Activated CD4-positive, alpha-beta T cell treated with anti-CD3 and anti-CD28 coated beads, Interleukin-2, amount 50 U/mL, for 16 hours (primary cell): ENCODE measurements at regions not wholly inside any gene's neighbourhood (a gene's known extent, or its start where the extent isn't known, plus 50 kb on each side); places are given as distances from the start of the nearest gene placed in this dataset.

ENCODE experiments used
- DNase-seq: peaks from one replicate; pipeline ENCODE4 v3.0.0-alpha.2; 2020

DNA sequence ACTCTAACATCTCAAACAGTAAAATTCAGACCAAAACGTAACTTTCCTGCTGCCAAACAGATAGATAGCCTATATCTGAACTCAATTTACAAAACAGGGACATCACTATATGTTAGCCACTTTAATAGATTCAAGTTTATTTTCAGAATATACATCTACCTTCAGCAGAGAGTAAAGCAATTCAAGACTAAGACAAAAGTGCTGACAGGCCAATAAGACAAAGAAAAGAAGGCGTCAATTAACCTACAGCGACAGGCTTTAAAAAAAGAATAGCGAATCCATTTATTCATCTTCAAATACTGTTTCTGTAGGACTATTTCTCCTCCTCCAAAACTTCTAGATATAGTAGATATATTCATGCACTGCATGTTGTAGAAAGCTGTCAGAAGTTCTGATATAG is 333.0 kb downstream of the GRB14 start:
- no peak for DNase-seq

DNA sequence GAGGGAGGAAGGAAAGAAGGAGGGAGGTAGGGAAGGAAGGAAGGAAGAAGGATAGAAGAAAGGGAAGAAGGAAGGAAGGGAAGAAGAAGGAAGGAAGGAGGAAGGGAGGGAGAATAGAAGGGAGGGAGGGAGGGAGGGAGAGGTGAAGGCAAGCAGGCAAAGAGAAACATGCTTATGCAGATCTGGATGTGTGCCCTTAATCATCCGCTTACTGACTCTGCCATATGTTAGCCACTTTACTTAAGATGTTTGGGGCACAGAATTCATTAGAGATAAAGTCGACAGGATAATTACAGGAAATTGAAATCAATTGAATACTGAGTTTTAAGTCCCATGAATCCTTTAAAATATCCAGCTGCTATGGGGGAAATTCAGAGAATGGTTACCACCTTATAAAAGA is 334.2 kb downstream of the GRB14 start:
- DNase-seq: no peak

DNA sequence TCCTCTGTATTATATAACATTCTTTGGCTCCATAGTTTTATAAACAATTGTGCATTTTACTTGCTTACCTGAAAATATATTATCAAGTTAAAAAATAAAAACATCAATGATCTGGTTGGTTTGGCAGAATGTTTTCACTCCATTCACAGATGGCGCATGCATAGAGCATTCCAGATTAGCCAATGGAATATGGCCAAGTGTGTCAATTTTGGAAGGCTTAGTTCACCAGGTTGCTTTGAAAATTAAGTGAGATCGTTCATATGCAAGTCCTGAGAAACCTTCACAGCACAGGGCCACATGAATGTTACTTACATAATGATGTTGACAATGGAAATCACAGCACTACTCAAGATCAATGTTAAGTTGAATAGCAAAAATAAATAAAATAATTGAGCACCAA is 335.7 kb downstream of the GRB14 start:
- DNase-seq: no peak

DNA sequence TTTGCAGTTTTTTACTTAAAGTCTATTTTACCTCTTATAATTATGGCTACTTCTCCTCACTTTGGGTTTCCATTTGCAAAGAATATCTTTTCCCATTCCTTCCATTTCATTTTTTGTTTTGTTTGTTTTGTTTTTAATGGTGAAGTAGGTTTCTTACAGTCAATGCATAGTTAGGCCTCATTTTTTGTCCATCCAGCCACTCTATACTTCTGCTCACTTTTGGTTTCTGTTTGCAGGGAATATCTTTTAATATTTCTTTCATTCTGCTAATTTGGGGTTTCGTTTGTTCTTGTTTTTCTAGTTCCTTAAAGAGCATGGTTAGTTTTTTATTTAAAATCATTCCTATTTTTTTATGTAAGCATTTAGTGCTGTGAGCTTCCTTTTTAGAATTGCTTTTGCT is 339.4 kb downstream of the GRB14 start:
- no peak for DNase-seq

DNA sequence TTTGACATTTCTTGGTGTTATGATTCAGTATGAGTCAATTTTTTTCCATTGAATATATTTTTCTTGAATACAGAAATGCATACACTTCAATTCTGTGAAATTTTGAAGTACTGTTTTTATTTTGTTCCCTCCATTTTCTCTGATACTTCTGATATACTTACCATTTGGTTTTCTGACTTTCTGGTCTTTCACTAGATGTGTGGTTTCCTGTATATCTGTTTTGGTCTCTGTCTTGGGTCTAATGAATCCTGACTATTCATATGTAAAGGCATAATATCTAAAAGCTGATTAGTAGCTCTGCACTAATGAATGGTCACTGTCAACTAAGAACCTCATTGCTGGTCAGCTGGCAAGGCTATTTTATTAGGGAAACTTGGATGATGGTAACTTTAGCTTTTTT is 345.6 kb downstream of the GRB14 start:
- DNase-seq: no peak

DNA sequence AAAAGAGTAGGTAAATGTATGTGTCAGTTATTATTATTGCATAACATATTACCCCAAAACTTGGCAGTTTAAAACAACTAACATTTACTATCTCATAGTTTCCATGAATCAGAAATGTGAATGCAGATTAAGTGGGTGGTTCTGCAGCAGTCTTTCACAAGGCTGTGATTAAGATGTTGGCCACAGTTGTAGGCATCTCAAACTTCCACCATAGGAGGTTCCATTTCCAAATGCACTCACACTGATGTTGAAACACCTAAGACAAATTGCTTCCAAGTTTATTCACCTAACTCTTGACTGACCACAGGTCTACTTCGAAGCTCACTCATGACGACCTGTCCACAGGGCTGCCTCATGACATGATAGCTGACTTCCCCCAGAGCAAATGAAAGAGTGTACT is 360.8 kb downstream of the GRB14 start:
- no peak for DNase-seq

DNA sequence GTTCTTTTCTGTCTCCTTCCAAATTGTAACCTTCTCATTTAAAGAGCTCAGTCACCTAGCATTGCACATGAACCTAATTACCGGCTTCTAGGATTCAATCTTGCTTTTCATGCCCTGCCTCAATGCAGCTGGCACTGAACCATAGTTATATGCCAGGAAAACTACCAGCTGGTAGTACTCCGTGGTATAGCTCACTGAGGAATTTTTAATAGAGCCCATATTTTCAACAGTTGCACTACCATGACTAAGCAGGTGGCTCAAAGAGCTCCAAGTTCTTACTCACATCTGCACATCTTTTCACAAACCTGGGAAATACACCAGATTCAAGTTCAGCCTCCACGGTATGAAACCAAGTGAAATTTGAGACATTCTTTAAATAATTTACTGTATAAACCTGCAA is 363.5 kb downstream of the GRB14 start:
- DNase-seq: no peak

DNA sequence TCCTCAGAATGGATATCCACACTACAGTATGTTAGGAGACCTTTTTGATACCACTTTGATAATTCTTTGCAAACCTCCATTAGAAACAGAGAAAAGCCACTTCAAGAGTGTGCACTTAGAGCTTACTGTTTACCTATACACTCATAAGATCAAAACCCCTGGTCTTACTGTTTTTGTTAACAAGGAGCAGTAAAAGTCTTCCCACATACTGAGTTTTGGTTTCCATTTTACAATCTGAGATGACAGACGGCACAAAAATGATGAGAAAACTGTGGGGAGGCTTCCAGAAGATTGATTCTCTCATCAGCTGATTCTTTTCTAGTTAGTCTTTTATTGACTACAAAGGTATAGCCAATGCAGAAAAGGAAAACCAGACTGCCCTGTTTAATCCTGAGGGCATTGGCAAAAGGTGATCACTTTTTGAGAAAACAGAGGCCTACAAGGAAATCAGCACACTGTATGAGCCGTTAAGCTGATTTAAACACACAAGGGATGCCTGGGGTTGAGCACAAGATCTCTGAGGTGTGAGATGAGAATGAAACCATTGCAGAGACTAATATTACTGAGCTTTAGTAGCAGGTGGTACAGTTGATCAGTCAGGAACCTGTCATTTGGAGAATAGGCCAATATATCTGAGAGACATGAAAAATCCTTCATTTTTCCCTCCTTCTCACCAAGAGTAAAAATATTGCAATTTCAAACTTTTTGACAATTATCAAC is 368.6 kb downstream of the GRB14 start:
- peak; percentile 1 for DNase-seq

DNA sequence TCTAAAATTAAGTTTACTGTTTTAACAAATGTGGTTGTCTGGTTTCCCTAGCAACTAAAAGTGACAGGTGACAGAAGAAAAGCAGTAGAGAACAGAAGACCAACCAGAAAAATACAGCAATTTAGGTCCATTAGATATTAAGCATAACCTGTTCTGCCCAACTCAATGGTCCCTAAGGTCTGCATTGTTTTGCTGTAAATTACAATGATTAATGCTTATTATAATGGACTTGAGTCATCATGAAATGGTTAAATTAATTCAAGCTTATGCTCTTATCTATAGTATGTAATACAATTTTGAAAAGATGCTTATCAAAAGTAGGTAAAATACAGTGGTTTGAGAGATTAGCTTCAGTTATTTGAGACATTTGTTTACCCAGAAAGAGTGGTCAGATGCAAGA is 378.0 kb downstream of the GRB14 start:
- DNase-seq: no peak

DNA sequence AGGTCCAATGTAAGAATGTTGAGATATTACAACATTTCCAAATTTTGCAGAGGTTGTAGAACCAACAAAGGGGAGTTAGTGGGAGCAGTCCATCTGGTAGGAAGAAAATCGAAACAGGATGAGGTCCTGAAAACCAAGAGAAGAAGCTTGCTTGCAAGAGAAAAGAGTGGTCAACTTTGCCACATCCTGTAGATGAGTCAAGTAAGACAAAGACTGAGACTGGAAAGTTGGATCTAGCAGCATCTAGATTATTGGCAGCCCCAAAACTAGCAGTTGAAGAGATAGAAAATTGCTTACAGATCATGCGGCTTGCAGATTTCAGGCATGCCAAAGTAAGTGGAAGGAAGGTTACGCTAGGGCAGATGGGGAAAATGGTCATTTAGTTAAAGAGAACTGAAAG is 378.9 kb downstream of the GRB14 start:
- peak; percentile 0 for DNase-seq

DNA sequence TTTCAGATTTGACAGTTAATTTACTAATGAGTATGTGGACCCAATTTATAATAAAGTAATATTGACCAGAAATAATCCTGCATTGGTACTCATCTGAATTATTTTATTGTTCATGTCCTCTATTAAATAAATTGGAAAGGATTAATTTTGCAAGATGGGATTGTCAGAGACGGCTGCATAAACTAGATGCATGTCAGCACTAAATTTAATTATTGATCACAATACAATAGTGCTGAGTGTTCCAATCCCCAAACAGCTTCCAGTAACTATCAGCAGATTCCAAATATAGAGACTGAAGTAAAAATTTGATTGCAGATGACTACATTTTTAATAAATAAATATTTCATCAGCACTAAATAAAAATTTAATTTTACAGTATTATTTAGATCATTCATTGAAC is 387.2 kb downstream of the GRB14 start:
- DNase-seq: no peak

DNA sequence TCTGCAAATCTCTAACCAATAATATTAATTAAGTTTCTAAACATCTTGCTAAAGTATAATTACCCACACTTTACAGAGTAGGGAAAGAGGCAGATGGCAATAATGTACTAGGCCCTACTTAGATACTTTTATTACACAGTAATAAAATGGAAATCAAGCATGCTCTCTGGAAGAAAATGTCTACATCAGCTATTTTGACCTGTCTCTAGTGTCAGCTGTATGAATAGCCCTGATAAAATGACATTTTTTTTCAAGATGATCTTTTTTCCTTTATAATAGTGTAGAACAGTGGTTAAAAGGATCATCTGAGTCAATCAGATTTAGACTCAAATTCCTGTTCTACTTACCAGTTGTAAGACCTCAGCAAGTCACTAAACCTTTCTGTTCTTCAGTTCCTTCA is 397.3 kb downstream of the GRB14 start:
- no peak for DNase-seq

DNA sequence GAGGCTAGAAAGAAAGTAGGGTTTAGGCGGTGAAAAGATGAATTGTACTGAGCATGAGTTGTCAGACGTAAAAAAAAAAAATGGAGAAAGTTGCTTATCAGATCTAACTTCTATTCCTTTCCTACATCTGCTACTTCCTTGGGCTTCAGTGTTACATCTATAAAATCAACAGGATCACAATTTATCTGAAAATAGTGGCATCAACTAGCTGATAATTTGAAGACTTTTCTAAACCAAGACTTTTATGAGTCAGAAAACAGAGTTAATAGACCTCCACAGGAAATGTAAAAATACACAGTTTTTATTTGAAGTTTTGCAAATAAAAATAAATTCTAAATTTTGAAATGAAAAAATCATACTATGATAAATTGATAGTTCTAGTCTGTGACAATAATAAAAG is 399.8 kb downstream of the GRB14 start:
- DNase-seq: no peak

DNA sequence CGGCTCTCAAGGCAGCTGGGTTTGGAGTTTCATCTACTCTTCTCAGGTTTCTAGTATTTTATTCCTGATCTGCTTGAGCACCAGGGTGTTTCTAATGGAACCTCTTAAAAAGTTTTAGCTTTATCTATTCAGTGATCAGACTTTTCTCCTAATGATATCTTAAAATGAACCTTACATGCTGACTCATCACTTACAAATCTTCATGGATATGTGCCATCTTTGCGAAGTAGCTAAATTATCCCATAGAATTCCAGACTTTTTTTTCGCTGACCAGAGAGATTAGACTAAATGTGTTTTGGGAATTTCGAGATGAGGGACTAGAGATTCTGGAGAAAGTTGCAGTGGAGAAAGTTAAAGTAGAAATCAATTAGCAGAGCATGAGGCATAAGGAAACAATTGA is 401.0 kb downstream of the GRB14 start:
- no peak for DNase-seq

DNA sequence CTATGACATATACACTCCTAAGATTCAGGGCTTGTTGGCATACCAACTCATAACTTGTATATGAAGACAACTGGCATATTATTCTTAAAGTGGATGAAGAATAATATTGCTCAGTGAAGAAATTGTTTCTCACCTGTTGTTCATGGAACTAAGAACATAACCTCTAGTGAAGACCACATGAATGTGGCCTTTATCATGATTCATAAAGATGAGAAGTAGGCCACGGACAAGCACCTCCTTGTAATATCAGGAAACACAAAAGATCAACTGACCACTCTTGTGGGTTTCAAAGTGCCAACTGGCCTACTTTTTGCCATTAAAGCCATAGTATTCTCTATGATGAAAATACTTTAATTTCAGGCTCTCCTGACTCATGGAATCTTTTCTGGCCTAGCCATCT is 407.4 kb downstream of the GRB14 start:
- DNase-seq: no peak

DNA sequence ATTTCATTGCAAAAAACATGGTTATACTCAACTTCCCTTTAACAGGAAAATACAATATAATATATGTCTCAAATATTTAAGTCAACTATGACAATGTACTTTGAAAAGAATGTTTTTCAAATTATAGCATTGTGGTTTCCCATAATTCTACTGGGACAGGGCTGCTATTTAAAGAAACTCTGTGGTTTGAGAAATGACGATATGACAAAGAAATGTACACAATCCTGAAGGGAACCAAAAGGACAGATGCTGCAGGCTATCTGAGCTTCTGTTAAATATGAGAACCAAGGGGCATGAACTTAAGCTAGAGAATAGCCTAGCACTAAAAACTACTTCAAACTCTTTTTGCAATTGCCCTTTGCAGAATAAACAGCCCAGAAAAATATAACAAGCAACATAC is 415.9 kb downstream of the GRB14 start:
- no peak for DNase-seq

DNA sequence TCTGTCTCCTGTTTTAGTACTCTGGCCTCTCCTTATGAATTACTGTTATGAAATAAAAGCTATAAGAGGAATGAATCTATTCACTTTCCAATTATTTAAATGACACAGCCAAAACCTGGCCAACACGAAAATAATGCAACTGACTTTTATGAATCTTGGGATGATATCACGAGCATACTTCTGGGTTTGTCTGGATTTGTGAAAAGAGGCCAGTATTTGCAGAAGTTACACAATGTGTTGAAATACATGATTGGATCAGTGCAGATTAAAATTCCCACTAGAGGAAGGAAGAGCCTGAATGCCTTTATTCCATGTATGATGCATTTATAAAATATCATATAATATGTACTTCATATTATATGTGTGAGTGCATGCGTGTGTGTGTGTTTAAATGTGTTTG is 418.2 kb downstream of the GRB14 start:
- no peak for DNase-seq

DNA sequence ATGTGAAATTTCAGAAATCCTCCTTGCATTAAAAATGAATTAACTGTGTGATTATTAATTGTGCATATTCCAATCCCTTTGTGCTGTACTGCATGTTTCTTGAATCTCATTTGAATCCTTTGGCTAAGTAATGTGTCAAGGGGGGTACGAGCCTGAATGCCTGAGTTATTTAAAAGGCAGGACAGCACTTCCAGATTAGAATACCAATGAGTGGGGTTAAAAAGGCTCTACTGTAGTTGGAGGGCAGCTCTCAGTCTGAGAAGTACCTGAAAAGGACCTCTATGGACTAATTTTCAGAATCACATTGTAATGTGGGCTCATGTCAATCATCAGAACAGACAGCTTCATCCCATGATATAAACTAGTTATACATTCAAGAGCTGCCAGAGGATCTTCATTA is 423.0 kb downstream of the GRB14 start:
- DNase-seq: no peak

DNA sequence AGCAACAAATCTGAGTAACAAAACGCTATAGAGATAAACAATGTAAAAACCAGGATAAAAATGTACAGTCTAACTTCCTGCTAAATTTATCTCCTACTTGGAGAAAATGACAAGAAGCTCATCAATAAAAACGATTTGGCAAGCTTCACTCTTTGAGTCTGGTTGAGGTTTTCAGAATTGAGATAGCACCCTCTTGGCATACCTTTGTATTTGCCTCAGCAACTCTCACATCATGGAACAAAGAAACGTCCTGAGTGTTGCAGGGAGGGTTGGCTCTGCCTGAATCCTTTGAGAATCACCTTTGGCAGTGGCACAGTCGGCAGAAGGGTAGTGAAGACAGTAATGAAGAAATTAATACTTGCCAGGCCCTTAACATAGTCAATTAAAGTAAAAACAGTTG is 430.6 kb downstream of the GRB14 start:
- no peak for DNase-seq

DNA sequence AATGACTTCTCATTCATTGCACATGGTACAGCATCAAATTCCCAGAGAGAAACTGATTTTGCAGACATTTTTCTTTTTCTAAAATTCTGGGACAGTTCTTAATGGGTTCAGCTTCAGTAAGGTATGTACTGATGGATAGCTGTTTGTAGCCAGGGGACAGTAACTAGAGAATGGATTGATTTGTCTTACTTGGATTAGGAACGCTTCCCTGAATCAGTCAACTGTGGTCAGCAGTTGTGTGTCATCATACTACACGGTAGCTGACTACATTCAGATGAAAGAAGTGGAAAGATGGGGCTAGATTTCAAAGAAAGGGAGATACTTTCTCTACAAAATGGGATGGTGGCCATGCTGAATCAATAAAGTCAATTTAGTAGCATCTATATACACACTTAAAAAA is 431.4 kb downstream of the GRB14 start:
- DNase-seq: no peak

DNA sequence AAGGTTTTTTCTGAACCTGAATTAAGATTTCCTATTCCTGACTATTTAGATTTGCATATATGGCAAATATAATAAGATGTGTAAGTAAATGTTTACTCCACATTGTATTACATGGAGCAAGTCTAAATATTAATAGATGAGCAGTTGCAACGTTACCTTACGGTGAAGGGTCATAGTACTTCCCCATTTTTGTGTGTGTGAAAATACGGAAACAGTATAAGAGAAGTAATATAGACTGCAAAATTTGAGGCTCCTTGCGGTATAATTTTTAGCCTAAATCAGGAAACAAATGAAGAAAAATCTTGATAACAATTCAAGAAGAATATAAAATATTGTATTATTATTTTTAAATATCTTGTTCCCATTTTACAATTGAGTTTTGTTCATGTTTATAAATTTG is 434.2 kb downstream of the GRB14 start:
- DNase-seq: no peak

DNA sequence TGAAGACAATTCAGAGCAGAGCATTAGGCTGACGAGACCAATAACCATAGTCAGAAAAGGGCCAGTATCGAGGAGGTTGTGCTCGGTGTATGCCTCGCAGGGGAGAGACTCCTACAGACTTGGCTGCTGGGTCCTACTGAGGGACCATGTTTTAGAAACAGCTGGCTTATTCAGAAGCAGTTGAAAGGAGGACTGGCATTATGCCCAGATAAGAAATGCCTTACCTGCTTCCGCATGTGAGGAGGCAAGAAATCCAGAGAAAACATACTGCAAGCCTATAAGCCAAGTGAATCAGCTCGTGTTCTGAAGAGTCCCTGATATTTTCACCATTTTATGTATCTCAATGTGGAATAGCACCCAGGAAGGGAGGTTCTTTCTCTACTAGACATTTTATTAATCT is 434.7 kb downstream of the GRB14 start:
- DNase-seq: no peak

DNA sequence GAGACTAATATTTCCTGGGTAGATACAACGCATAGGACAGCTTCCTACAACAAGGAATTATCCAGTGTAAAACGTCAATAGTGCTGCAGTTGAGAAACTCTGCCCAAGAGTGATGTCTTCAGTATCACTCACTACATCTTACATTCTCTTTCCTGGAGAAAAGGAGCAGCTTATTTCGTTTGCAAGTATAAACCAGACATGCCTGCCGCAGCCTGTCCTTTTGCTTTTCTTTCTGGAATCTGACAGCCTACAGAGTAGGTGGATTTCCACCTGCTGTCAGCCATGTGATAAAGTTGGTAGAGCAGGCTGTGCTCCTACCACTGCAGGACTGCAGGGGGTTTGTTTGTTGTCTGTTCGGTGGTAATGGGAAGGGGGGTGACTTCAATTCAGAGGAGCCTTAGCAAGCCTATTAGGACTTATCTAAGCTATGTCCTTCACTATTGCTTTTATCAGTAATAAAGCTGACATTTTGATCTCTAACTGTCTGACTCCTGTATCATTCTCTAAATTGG is 439.1 kb downstream of the GRB14 start:
- DNase-seq: no peak

DNA sequence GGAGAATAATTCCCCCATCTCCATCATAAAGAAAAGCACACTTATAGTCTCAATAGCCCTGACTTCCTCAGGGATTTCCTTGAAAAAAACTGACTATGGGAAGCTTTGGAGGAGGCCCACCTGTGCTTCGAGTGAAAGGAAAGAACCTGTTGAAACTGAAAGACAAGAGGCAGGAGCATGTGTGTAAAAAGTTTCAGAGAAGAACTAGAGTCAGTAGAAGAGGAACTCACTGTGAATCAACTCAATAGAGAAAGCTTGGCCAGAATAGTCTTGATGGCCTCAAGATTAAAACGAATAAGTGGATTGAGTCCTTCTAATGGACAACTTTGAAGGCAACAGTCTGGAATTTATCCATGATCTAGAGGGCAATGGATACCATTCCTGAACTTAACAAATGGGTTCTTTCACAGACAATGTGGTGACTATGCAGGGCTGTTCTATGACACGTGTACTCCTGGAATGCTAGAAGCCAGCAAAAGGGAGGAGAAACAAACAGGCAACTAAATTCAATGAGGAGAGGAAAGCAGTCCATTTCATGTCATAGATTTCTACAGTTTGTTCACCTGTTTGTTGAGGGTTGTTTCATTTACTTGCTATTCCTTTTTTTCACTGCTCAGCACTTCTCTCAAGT is 442.3 kb downstream of the GRB14 start:
- DNase-seq: no peak

DNA sequence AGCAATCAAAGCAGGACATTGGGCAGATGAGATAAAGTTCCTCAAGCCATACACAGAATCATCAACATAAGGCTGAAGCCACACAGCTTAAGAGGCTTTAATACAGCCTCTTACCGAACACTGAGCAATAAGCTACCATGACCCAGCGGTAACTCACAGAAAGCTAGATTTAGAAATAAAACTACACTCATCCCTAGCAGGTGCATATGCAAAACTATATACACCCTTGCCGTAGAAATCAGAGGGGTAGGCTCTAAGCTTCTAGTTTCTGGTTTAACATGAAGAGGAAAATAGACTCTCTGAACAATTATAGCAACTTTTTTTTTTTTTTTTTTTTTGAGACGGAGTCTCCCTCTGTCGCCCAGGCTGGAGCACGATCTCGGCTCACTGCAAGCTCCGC is 428.8 kb upstream of the FIGN start:
- no peak for DNase-seq
